ENCODE measurements at regions not wholly inside any gene's neighbourhood (a gene's known extent, or its start where the extent isn't known, plus 50 kb on each side); places are given as distances from the start of the nearest gene placed in this dataset.
"Not testable (repeated sequence)": the region's sequence is repeated elsewhere in the genome, so short reads cannot be mapped to it uniquely, and the experiment has no call there.

DNA sequence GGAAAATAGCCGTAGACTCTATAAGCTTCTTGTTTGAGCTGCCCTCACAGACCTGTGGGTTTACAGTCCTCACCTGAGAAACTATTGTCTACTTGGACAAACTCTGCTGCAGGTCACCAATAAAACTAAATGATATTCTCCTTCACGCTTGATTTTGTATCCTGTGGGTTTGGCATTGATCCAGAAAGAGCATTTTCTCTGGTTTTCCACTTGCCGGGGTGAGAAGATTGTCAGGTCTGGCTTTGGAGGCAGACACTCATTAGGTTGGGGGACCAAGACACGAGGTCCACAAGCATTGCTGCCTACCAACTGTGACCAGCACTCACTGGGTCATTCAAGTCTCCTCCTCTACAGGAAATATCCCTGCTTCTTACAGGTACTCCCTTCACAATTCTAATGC lies 68.5 kb downstream of the CDC14C start:
- Mint-ChIP-seq H3K4me1 (no peaks in the 10 kb centered on the region), H3K4me3 (no peak overlapping the region), H3K27ac (no peak overlapping the region), H3K36me3 (ENCODE audit: low read depth) (no peaks in the 10 kb centered on the region), H3K27me3 (no peaks in the 10 kb centered on the region), H3K9me3 (peaks cover 4% of the 10 kb centered on the region)
- POLR2A ChIA-PET = no interaction called here
- CTCF ChIA-PET = no interaction called here
- no peak for DNase-seq

DNA sequence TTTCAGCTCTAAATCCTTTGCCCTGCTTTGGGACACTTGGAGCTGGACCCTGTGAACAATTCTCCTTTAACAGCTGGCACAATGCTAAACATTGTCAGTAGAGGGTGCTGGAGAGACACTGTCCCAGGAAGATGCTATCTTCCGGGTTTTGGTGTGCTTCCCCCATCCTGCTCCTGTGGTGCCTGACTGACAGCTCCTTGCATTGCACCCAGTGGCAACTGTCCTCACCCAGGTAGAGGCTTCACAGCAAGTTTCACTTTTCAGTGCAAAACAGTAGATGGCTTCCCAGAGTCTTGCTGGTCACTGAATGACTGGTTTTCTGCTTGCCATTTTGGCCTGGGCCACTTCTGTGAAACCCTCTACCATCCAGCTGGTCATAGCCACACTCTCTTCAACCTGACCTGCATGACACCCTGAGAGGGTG lies 77.3 kb downstream of the CDC14C start:
- Mint-ChIP-seq H3K27ac (no peak overlapping the region), H3K27me3 (no peaks in the 10 kb centered on the region), H3K36me3 (ENCODE audit: low read depth) (no peaks in the 10 kb centered on the region), H3K4me1 (no peaks in the 10 kb centered on the region), H3K9me3 (peaks cover 5% of the 10 kb centered on the region), H3K4me3 (no peak overlapping the region)
- DNase-seq = no peak
- ChIA-PET POLR2A (no interaction called here), CTCF (no interaction called here)

- Mint-ChIP-seq H3K4me3 (no peak overlapping the region), H3K9me3 (peaks cover 18% of the 10 kb centered on the region), H3K27me3 (no peaks in the 10 kb centered on the region), H3K27ac (no peak overlapping the region), H3K36me3 (ENCODE audit: low read depth) (no peaks in the 10 kb centered on the region), H3K4me1 (no peaks in the 10 kb centered on the region)
- ChIA-PET CTCF (no interaction called here), POLR2A (no interaction called here)
- no peak for DNase-seq
Measured at GRCh38 chr7:49010717-49011116, 86.4 kb downstream of the CDC14C start.

DNA sequence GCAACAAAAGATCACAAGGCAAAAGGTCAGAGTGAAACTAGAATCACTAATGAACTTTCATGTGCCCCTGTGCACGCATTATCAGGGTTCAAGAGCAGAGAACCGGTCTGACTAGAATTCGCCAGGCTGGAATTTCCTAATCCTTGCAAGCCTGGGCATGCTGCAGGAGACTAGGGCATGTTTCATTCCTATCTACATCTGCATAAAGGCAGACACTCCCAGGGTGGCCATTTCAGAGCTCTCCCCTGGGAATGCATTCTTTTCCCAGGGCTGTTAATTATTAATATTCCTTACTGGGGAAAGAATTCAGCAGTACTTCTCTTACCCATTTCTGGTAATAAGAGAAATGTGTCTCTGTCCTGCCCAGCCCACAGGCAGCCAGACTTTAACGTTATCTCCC lies 90.5 kb downstream of the CDC14C start:
- H3K27me3 Mint-ChIP-seq = no peaks in the 10 kb centered on the region
- POLR2A ChIA-PET = no interaction called here

DNA sequence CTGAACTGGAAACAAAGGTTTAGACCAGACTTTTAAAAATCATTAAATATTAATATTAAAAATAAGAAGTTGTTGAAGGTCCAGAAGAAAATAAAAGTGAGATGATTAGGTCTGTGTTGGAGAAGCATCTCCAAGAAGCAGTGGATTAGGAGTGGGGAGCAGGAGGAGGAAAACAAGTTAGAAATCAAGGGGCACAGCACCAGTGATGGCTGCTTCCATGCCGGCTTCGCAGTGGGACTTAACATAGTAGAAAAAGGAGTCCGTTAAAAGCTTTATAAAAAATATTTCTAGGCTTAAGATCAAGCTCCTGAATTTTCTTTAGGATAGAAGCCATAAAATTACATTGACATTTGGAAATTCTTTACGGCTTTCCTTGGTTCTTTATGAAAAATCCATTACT lies 95.8 kb downstream of the CDC14C start:
- Mint-ChIP-seq H3K36me3 (ENCODE audit: low read depth) (no peaks in the 10 kb centered on the region), H3K27me3 (no peaks in the 10 kb centered on the region), H3K9me3 (peaks cover 9% of the 10 kb centered on the region), H3K4me1 (no peaks in the 10 kb centered on the region), H3K27ac (no peak overlapping the region), H3K4me3 (no peak overlapping the region)
- DNase-seq = no peak
- ChIA-PET CTCF (no interaction called here), POLR2A (no interaction called here)

More for the DNA sequence above, 90.5 kb downstream of the CDC14C start:
- Mint-ChIP-seq H3K4me3 (no peak overlapping the region), H3K27ac (no peak overlapping the region), H3K36me3 (ENCODE audit: low read depth) (no peaks in the 10 kb centered on the region), H3K9me3 (peaks cover 16% of the 10 kb centered on the region), H3K4me1 (no peaks in the 10 kb centered on the region)
- CTCF ChIA-PET = no interaction called here
- no peak for DNase-seq

DNA sequence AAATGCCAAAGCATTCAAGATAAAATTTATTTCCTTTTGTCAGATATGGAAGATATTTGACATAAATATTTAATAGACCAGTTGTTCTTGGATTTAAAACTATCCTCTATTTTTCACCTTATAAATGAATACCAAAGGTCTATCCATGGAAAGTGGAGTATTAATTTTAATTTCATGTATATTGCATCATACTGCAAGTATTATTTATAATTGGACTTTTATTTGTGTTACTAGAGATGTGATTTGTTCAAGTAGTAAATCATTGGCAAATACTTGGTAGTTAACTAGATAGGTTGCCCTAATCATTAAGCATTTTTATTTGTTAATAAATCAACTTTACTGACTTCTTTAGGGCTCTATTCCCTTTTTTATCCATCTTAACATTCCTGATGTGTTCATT lies 98.1 kb downstream of the CDC14C start:
- no peaks in the 10 kb centered on the region for H3K4me1 Mint-ChIP-seq
- CTCF ChIA-PET = no interaction called here
- POLR2A ChIA-PET = no interaction called here

DNA sequence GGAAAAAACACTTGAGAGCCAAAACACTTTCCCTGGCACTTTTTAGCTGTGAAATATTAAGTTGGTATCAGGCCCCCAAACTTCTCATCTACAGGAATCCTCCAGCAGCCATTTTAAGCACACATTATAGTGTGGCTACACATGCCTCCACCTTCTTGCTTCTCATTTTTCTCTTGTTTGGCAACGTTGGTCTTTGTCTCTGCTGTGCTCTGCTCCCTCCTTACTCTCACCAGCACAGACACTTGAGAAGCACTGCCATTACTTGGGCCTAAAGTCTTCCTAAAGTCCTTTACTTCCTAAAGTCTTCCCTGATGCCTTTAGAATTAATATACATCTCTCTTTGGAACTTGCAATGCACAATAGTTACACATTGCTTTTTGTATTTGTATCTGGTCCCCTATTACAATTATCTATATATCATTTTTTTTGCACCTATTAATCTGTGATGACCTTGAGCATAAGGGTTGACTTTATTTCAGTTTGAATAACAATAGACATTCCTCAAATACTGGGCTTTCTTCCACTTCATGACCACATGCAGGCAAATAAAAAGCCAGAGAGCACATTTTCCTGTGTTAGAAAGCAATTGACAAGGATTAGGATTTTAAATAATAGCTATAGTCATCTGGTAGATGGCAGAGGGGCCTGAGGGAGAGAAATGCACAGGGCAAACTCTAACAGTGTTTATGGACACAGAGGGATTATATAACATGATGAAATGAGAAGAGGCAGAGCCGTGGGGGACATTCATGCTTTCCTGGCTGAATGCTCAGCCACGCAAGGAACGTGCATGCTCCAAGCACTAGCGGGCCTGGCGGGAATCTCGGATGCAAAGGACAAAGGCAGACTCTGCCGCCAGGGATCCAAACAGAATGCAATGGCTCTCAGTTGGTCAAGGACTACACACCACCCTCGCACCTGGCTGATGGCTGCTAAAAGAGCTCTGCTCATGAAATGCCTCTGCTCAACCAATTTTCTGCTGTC lies 99.3 kb downstream of the CDC14C start:
- no peak for DNase-seq
- ChIA-PET CTCF (no interaction called here), POLR2A (no interaction called here)
- no peaks in the 10 kb centered on the region for H3K27me3 Mint-ChIP-seq
- H3K36me3 Mint-ChIP-seq (ENCODE audit: low read depth) = no peaks in the 10 kb centered on the region
- H3K4me1 Mint-ChIP-seq = no peaks in the 10 kb centered on the region
- H3K27ac Mint-ChIP-seq = no peak overlapping the region
- no peak overlapping the region for H3K4me3 Mint-ChIP-seq
- peaks cover 8% of the 10 kb centered on the region for H3K9me3 Mint-ChIP-seq

More for the DNA sequence above, 98.1 kb downstream of the CDC14C start:
- Mint-ChIP-seq H3K27ac (no peak overlapping the region), H3K9me3 (peaks cover 8% of the 10 kb centered on the region), H3K4me3 (no peak overlapping the region), H3K36me3 (ENCODE audit: low read depth) (no peaks in the 10 kb centered on the region), H3K27me3 (no peaks in the 10 kb centered on the region)
- no peak for DNase-seq

DNA sequence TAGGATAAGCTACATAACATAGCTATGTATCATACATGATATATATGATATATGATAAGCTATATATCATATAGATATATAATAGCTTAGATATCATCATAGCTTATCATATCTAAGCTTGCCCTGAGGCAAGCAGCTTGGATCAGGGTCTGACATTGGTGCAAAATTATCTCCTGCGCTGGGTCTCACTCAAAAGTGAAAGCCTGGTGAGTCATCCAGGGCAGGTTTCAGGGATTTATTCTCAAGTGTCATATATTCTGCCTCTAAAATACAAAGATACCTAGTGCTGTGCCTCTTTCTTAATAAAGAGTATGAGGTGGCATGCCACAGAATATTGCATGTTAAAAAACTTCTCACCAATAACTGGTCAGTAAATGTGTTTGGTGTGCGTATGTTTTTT lies 105.9 kb downstream of the CDC14C start:
- H3K4me1 Mint-ChIP-seq = no peaks in the 10 kb centered on the region
- H3K4me3 Mint-ChIP-seq = no peak overlapping the region
- no peaks in the 10 kb centered on the region for H3K36me3 Mint-ChIP-seq (ENCODE audit: low read depth)
- no peaks in the 10 kb centered on the region for H3K27me3 Mint-ChIP-seq
- CTCF ChIA-PET = no interaction called here
- H3K27ac Mint-ChIP-seq = no peak overlapping the region
- no peak for DNase-seq
- peaks cover 5% of the 10 kb centered on the region for H3K9me3 Mint-ChIP-seq
- POLR2A ChIA-PET = no interaction called here

GRCh38 chr7:49033140-49033539 lies 108.8 kb downstream of the CDC14C start:
- H3K27ac Mint-ChIP-seq; H3K36me3 Mint-ChIP-seq (ENCODE audit: low read depth); H3K4me1 Mint-ChIP-seq; H3K9me3 Mint-ChIP-seq; H3K4me3 Mint-ChIP-seq; POLR2A ChIA-PET; CTCF ChIA-PET; H3K27me3 Mint-ChIP-seq; DNase-seq: not testable (repeated sequence)

DNA sequence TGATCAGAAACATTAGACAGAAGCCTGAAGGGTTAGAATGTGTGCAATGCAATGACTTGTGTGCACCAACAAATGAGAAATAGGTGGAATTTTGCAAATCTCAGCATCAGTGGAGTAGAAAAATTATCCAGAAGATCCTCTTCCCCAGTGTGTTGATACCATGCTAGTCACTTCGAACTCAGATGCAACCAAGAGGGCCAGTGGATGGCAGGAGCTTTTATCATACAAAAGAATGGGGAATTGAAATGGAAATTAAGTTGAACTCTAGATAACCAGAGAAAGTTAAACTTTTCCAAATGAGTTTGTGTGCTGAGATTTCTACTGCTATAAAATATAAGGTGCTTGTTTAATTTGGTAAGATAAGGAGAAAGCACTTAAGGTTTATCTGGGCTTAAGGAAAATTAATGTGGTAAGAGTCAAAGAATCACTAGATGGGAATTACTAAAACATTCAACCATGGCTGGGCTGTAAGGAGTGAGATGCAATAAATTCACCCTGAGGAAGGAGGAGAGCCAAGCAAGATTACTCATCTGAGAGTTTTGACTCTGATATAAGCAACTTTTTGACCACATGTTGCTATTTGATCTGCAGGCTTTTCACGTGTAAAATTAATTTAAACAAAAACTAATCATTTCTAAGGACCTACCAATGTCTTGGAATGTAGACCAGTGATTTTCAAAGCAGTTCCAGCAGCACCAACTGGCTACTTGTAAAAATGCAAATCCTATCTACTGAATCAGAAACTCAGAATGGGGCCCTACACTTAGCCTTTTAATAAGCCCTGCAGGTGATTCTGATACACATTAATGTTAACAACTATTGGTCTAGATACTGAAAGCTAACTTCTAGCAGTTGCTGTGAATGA lies 113.2 kb downstream of the CDC14C start:
- CTCF ChIA-PET = no interaction called here
- Mint-ChIP-seq H3K4me1 (no peaks in the 10 kb centered on the region), H3K27me3 (no peaks in the 10 kb centered on the region), H3K36me3 (ENCODE audit: low read depth) (no peaks in the 10 kb centered on the region), H3K4me3 (no peak overlapping the region), H3K27ac (no peak overlapping the region), H3K9me3 (peaks cover 2% of the 10 kb centered on the region)
- POLR2A ChIA-PET = no interaction called here
- DNase-seq = no peak

DNA sequence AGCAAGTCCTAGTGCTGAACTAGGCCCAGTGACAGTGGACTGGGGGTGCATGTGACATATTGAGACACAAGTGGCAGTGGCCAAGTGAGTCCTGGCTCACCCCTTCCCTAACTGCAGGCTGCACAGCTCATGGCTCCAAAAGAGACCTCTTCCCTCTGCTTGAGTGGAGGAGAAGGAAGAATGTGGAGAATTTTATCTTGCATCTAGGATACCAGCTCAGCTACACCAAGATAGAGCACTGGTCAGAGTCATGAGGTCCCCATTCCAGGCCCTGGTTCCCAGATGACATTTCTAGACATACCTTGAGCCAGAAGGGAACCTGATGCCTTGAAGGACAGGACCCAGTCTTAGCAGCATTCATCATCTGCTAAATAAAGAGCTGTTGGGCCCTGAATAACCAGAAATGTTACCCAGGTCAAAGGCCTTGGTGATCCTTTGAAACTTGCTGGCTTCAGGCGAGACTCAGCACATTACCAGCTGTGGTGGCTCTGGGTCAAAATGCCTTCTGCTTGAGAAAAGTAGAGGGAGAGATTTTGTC lies 114.5 kb downstream of the CDC14C start:
- Mint-ChIP-seq H3K27ac (no peak overlapping the region), H3K9me3 (peaks cover 2% of the 10 kb centered on the region), H3K4me3 (no peak overlapping the region), H3K27me3 (no peaks in the 10 kb centered on the region), H3K36me3 (ENCODE audit: low read depth) (no peaks in the 10 kb centered on the region), H3K4me1 (no peaks in the 10 kb centered on the region)
- CTCF ChIA-PET = no interaction called here
- POLR2A ChIA-PET = no interaction called here
- no peak for DNase-seq

- Mint-ChIP-seq H3K4me1 (no peaks in the 10 kb centered on the region), H3K36me3 (ENCODE audit: low read depth) (no peaks in the 10 kb centered on the region), H3K27me3 (no peaks in the 10 kb centered on the region), H3K9me3 (peaks cover 7% of the 10 kb centered on the region), H3K4me3 (no peak overlapping the region), H3K27ac (no peak overlapping the region)
- CTCF ChIA-PET = no interaction called here
- POLR2A ChIA-PET = no interaction called here
- no peak for DNase-seq
Measured at GRCh38 chr7:49060743-49061142, 136.4 kb downstream of the CDC14C start.

DNA sequence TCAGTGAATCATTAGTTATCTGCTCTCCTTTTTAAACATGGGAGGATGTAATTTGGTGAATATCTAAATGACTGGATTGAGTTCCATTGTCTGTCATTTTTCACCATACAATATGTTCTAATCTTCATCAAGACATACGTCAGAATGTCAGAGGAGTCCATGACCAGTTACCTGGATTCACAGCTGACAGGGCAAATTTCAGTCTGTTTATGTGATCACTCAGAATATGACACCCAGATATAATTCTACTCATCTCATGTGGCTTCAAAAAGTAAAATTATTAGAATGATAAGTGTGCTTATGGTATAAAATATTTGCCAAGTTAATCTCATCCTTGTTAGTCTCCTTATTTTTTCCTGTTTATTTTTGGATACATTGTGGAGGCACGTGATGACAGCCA lies 150.2 kb downstream of the CDC14C start:
- no peaks in the 10 kb centered on the region for H3K36me3 Mint-ChIP-seq (ENCODE audit: low read depth)

More for the DNA sequence above, 150.2 kb downstream of the CDC14C start:
- no peak for DNase-seq
- no peaks in the 10 kb centered on the region for H3K27me3 Mint-ChIP-seq
- no peak overlapping the region for H3K4me3 Mint-ChIP-seq
- no peak overlapping the region for H3K27ac Mint-ChIP-seq
- no peaks in the 10 kb centered on the region for H3K4me1 Mint-ChIP-seq
- ChIA-PET POLR2A (no interaction called here), CTCF (no interaction called here)
- H3K9me3 Mint-ChIP-seq = peaks cover 3% of the 10 kb centered on the region

Data from activated CD4-positive, alpha-beta memory T cell treated with anti-CD3 and anti-CD28 coated beads, Interleukin-2, amount 10 ng/mL, durations not matched to agents 7 days and 5 days (primary cell).